Muscle layer of colon (tissue), 2 donors: ENCODE measurements at regions not wholly inside any gene's neighbourhood (a gene's known extent, or its start where the extent isn't known, plus 50 kb on each side); places are given as distances from the start of the nearest gene placed in this dataset.
"Not testable (repeated sequence)": the region's sequence is repeated elsewhere in the genome, so short reads cannot be mapped to it uniquely, and the experiment has no call there.

Experiments used
- H3K27ac ChIP-seq: one replicate; pipeline ENCODE4 v1.7.0; 2013; ENCODE audit warnings: low read depth, mild to moderate bottlenecking, low read length, moderate library complexity
- H3K27me3 ChIP-seq, 2 donors: one replicate each; pipeline ENCODE4 v1.7.0; 2013; ENCODE audit warnings: low read length in 2 of 2, mild to moderate bottlenecking in 2 of 2; ENCODE audit not compliant: insufficient read depth in 2 of 2, control insufficient read depth in 1 of 2
- H3K36me3 ChIP-seq: one replicate; pipeline ENCODE4 v1.7.0; 2013; ENCODE audit warnings: mild to moderate bottlenecking, low read length; ENCODE audit not compliant: insufficient read depth
- H3K4me1 ChIP-seq: one replicate; pipeline ENCODE4 v1.7.0; 2013; ENCODE audit warnings: mild to moderate bottlenecking, low read length; ENCODE audit not compliant: insufficient read depth
- H3K4me3 ChIP-seq, 2 donors: one replicate each; pipeline ENCODE4 v1.7.0; 2013; ENCODE audit warnings: low read length in 2 of 2, low read depth in 1 of 2, mild to moderate bottlenecking in 1 of 2, moderate library complexity in 1 of 2
- H3K9ac ChIP-seq: one replicate; pipeline ENCODE4 v1.7.0; 2013; ENCODE audit warnings: low read length
- H3K9me3 ChIP-seq: one replicate; pipeline ENCODE4 v1.7.0; 2013; ENCODE audit warnings: mild to moderate bottlenecking, low read length
- donor health status: abdominal sarcoma.
- donor health status: Adenocarcinoma of cecum.

DNA sequence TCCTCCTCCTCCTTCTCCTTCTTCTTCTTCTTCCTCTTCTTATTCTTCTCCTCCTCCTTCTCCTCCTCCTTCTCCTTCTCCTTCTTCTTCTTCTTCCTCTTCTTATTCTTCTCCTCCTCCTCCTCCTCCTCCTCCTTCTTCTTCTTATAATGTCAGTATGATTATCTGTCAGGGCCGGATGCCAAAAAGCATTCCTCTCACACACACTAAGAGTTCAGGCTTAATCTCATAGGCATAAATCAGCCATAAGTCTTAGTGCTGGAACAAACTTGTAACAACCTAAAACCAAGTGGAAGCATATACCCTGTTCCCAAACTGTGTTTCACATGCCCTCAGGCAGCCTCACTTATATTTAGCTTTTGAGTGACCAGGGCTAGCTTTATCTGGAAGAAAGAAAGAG lies 240.3 kb downstream of the LMX1A start:
- no peak overlapping the region for H3K9ac ChIP-seq
- H3K4me3 ChIP-seq: no peak overlapping the region
- H3K9me3 ChIP-seq: no peaks in the 10 kb centered on the region
- peaks cover 5 to 11% of the 10 kb centered on the region in 2 donors for H3K27me3 ChIP-seq
- H3K27ac ChIP-seq: no peak overlapping the region
- H3K36me3 ChIP-seq: no peaks in the 10 kb centered on the region
- no peaks in the 10 kb centered on the region for H3K4me1 ChIP-seq

DNA sequence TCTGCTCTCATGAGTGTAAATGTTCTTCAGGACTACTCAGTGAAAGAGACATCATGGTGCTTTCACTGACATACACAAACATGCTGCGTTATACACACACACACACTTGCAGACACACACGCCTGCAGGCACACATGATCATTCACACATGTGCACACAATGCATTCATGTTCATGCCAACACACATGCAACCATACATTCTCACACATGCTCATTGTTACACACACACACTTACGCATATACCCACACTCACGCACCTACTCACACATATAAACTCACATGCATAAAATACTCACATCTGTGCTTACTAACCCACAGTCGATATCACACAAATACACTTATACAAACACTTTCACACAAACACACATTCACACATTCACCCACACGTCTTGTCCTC lies 241.6 kb downstream of the LMX1A start:
- peaks cover 5 to 11% of the 10 kb centered on the region in 2 donors for H3K27me3 ChIP-seq
- H3K9me3 ChIP-seq: no peaks in the 10 kb centered on the region
- no peaks in the 10 kb centered on the region for H3K4me1 ChIP-seq
- no peak overlapping the region for H3K27ac ChIP-seq
- no peaks in the 10 kb centered on the region for H3K36me3 ChIP-seq
- H3K4me3 ChIP-seq: no peak overlapping the region
- H3K9ac ChIP-seq: no peak overlapping the region

DNA sequence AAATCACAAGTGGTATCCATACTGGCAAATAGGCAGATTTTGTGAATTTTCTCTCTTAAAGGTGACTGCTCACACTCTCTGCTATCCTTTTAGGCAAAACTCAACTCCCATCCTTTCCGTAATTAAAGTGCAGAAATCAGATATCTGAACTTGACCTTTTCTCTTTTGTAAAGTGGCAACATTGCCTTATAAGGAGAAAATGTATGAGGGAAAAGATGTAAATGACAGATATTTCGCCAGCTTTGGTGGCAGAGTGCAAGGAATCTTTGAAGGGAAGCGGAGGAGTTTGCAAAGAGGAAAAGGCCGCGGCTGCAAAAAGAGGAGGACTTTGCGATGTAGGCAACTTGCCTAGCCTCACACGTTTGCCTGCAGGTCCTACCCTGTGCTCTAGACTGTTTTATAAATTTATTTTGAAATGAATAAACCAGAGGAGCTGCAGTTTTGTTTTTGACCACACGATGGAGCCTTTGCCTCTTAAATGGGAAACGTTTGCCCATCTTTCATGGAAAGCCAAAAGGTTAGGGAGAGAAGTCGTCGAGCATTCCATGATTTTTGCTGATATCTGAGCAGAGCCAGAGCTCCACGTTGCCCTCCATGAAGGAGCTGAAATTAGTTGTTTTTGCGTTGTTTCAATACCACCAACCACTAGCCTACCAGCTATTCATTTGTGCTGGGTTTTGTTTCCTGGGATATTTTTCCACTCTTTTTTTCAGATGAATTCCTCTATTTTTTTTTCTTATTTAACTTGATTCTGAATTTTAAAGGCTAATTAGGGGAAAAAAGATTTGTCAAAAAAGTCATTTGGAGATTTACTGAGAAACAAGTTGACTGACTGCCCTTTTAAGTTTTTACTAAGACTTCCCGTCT lies 242.3 kb downstream of the LMX1A start:
- no peak overlapping the region for H3K9ac ChIP-seq
- H3K4me1 ChIP-seq: no peaks in the 10 kb centered on the region
- peaks cover 5 to 11% of the 10 kb centered on the region in 2 donors for H3K27me3 ChIP-seq
- H3K36me3 ChIP-seq: no peaks in the 10 kb centered on the region
- H3K9me3 ChIP-seq: no peaks in the 10 kb centered on the region
- no peak overlapping the region for H3K27ac ChIP-seq
- H3K4me3 ChIP-seq: no peak overlapping the region

DNA sequence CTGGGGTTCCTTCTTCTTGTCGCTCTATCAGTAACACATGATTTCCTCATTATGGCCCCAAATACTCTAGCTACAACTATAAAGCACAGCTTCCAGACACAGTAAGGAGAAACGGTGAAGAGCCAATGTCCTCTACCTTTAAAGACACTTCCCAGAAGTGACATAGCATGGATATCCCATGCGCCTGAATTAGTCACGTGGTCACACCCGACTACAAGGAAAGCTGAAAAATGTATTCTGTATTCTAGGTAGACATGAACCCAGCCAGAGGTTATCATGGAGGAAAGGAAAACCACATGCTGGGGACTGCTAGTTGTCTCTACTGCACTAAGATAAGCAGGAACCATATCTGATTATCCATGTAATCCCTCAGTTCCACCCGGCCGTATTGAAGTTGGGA lies 244.3 kb downstream of the LMX1A start:
- Histone ChIP-seq H3K9me3 (no peaks in the 10 kb centered on the region), H3K27ac (no peak overlapping the region), H3K27me3 (peaks cover 0 to 2% of the 10 kb centered on the region in 2 donors), H3K36me3 (no peaks in the 10 kb centered on the region), H3K4me3 (no peak overlapping the region), H3K9ac (no peak overlapping the region), H3K4me1 (no peaks in the 10 kb centered on the region)

DNA sequence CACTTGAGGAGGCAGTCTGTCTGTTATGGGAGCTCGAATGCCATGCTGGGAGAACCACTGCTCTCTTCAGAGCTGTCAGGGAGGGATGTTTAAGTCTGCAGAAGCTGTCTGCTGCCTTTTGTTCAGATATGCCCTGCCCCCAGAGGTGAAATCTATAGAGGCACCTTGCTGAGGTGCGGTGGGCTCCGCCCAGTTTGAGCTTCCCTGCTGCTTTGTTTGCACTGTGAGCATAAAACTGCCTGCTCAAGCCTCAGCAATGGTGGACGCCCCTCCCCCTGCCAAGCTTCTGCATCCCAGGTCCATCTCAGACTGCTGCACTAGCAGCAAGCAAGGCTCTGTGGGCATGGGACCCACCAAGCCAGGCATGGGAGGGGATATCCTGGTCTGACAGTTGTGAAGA lies 247.5 kb downstream of the LMX1A start:
- Histone ChIP-seq H3K4me3 (no peak overlapping the region), H3K27me3 (no peaks in the 10 kb centered on the region), H3K4me1 (no peaks in the 10 kb centered on the region), H3K36me3 (no peaks in the 10 kb centered on the region), H3K9ac (no peak overlapping the region), H3K27ac (no peak overlapping the region), H3K9me3 (no peaks in the 10 kb centered on the region)

DNA sequence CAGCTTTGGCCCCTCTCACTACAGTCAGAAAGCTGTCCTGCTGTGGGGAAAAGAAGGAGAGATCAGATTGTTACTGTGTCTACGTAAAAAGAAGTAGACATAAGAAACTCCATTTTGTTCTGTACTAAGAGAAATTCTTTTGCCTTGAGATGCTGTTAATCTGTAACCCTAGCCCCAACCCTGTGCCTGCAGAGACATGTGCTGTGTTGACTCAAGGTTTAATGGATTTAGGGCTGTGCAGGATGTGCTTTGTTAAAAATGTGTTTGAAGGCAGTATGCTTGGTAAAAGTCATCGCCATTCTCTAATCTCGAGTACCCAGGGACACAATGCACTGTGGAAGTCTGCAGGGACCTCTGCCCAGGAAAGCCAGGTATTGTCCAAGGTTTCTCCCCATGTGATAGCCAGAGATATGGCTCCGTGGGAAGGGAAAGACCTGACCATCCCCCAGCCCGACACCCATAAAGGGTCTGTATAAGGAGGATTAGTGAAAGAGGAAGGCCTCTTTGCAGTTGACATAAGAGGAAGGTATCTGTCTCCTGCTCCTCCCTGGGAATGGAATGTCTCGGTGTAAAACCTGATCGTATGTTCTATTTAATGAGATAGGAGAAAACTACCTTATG lies 263.9 kb downstream of the LMX1A start:
- not testable (repeated sequence) for H3K27ac ChIP-seq, H3K9me3 ChIP-seq, H3K4me1 ChIP-seq, H3K9ac ChIP-seq, H3K27me3 ChIP-seq, H3K4me3 ChIP-seq, H3K36me3 ChIP-seq

DNA sequence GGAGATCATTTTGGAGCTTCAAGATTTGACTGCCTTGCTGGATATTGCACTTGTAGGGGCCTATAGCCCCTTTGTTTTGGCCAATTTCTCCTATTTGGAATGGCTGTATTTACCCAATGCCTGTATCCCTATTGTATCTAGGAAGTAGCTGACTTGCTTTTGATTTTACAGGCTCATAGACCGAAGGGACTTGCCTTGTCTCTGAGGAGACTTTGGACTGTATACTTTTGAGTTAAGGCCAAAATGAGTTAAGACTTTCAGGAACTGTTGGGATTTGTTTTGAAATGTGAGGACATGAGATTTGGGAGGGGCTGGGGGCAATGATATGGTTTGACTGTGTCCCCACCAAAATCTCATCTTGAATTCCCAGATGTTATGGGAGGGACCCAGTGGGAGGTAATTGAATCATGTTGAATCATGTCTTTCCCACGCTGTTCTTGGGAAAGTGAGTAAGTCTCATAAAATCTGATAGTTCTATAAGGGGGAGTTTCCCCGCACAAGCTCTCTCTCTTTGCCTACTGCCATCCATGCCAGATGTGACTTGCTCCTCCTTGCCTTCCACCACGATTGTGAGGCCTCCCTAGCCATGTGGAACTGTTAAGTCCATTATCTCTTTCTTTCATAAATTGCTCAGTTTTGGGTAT lies 276.1 kb downstream of the LMX1A start:
- Histone ChIP-seq H3K36me3 (no peaks in the 10 kb centered on the region), H3K27me3 (no peaks in the 10 kb centered on the region)

DNA sequence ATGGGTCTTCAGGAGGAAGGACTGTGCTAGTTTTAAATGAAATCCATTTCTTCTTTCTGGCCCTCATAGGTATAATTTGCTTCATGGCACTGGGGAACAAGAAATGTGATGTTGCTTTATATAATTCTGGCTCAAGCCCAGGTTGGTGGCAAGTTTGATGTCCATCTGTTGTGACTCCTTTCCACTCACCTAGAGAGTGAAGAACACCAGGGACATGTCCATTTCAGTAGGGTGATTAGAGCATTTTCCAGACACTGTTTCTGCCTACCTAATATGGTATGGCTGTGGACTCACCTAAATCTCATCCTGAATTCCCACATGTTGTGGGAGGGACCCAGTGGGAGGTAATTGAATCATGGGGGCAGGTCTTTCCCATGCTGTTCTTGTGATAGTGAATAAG lies 278.1 kb downstream of the LMX1A start:
- Histone ChIP-seq H3K27me3 (no peaks in the 10 kb centered on the region), H3K4me1 (peaks cover 4% of the 10 kb centered on the region), H3K4me3 (no peak overlapping the region), H3K36me3 (no peaks in the 10 kb centered on the region), H3K9me3 (no peaks in the 10 kb centered on the region), H3K9ac (no peak overlapping the region), H3K27ac (no peak overlapping the region)

More for the DNA sequence above, 276.1 kb downstream of the LMX1A start:
- H3K9me3 ChIP-seq: no peaks in the 10 kb centered on the region
- H3K4me1 ChIP-seq: peaks cover 4% of the 10 kb centered on the region
- H3K4me3 ChIP-seq: no peak overlapping the region
- H3K27ac ChIP-seq: no peak overlapping the region
- H3K9ac ChIP-seq: no peak overlapping the region

DNA sequence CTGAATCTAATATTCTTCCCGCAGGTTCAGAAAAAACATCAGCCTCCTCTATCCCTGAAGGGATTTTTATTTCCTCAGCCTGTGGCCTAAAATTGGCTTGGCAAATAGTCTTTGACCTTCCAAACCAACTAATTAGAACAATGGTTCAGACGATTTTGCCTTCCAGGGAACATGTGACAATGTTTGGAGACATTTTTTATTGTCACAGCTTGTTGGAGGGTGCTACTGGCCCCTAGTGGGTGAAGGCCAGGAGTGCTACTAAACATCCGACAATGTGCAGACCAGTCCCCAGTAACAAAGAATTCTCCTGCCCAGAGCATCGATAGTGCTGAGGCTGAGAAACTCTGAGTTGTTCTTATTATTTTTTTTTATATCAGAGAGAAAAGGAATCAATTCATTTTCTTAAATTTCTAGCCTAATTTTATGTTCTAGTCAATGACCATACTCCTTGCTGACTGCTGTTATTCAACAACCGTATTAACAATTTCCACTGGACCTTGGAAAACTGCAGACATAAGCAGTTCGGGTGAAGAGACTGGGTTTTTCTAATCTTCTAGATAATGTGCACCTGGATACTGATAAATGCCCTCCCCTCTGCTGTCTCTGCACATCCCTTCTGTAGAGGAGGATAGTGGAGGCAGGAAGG lies 280.7 kb downstream of the LMX1A start:
- Histone ChIP-seq H3K4me3 (no peak overlapping the region), H3K9me3 (no peaks in the 10 kb centered on the region), H3K36me3 (no peaks in the 10 kb centered on the region), H3K9ac (no peak overlapping the region), H3K4me1 (peaks cover 18% of the 10 kb centered on the region), H3K27ac (no peak overlapping the region), H3K27me3 (no peaks in the 10 kb centered on the region)

DNA sequence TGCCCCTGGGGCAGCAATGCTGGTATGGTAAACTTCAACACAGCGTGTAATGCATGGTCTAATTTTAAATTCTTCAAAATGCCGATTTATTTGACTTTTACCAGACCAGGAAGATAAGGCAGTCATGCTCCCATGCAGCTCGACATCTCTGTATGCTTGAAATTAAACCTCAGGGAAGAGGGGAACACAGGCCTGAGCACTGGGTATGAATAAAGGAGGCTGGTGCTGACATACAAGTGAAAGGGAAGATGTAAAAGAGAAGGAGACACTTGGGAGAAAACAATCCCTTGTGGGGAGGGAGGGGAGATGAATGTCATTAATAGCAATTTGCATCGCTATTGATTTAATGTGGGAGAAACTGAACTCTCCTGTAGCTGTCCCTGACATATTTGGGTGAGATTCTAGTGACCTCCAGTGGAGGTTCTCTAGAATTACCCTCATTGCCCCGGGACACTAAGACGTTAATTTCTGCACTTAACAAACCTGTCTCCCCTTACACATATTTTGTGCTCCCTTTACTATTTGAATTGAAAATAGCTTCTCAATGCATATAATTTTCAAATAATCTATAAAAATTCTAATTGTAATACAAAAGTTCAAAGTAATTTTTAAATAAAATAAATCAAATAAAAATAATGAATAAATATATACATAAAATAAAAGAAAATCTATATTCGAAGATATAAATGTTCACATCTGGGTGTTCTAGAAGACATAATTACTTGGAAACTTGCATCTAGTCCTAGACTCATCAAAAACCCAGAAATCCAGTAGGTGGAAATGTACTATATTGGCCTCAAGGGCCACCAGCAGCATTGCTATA lies 283.1 kb downstream of the LMX1A start:
- Histone ChIP-seq H3K9ac (no peak overlapping the region), H3K27ac (no peak overlapping the region), H3K4me3 (no peak overlapping the region)

DNA sequence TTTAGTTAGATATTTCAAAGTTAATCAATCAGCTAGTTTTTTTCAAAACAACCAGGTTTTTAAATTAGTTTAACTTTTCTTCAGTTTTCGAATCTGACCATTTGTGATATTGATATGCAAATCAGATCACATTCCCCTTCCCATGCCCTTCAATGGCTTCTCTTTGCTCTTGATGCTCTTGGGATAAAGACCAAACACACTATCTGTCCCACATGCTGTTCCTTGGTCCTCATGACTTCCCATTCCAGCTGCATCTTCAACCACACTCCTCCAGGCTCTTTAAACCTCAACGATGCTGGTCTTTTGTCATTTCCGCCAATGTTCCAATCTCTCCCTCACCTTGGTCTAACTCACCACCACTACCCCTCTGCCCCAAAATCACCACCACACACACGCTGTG lies 285.8 kb downstream of the LMX1A start:
- H3K36me3 ChIP-seq: no peaks in the 10 kb centered on the region
- no peaks in the 10 kb centered on the region for H3K27me3 ChIP-seq
- no peak overlapping the region for H3K27ac ChIP-seq
- no peak overlapping the region for H3K9ac ChIP-seq
- no peak overlapping the region for H3K4me3 ChIP-seq
- no peaks in the 10 kb centered on the region for H3K9me3 ChIP-seq
- peaks cover 30% of the 10 kb centered on the region for H3K4me1 ChIP-seq

More for the DNA sequence above, 283.1 kb downstream of the LMX1A start:
- Histone ChIP-seq H3K27me3 (no peaks in the 10 kb centered on the region), H3K4me1 (peaks cover 33% of the 10 kb centered on the region), H3K9me3 (no peaks in the 10 kb centered on the region), H3K36me3 (no peaks in the 10 kb centered on the region)
